Fibroblast of lung (primary cell): ENCODE measurements at regions not wholly inside any gene's neighbourhood (a gene's known extent, or its start where the extent isn't known, plus 50 kb on each side); places are given as distances from the start of the nearest gene placed in this dataset.

ENCODE experiments used
- DNase-seq, 2 donors: peaks; one replicate each; pipeline versions ENCODE4 v3.0.0 to v3.0.0-alpha.2; 2010; ENCODE audit warnings: low read depth in 2 of 2
- H2AFZ ChIP-seq: 2 replicates; pipeline ENCODE4 v1.5.1; 2012; ENCODE audit warnings: low read length, control low read depth, inconsistent platforms
- H3K27ac ChIP-seq: 2 replicates; pipeline ENCODE4 v1.5.1; 2011; ENCODE audit warnings: low read length, control low read depth; ENCODE audit not compliant: insufficient read depth
- H3K27me3 ChIP-seq: 2 replicates; pipeline ENCODE4 v1.5.1; 2011; ENCODE audit warnings: mild to moderate bottlenecking, low read length; ENCODE audit not compliant: control insufficient read depth, insufficient read depth
- H3K36me3 ChIP-seq: 2 replicates; pipeline ENCODE4 v1.5.1; 2011; ENCODE audit warnings: low read length; ENCODE audit not compliant: control insufficient read depth, insufficient read depth
- H3K4me1 ChIP-seq: 2 replicates; pipeline ENCODE4 v1.5.1; 2011; ENCODE audit warnings: low read length; ENCODE audit not compliant: control insufficient read depth, insufficient read depth; ENCODE audit errors: extremely low read depth
- H3K4me2 ChIP-seq: 2 replicates; pipeline ENCODE4 v1.5.1; 2011; ENCODE audit warnings: low read length, control low read depth; ENCODE audit not compliant: insufficient read depth; ENCODE audit errors: extremely low read depth
- H3K4me3 ChIP-seq, 4 experiments: fragments of 200-600 bp in 1 of 4; sonication (generic) in 1 of 4; replicated peaks in 1 of 4; 2 replicates each; pipeline ENCODE4 v1.5.1; 2011 to 2016; ENCODE audit warnings: low read length in 4 of 4, low read depth in 3 of 4, mild to moderate bottlenecking in 3 of 4, control low read depth in 2 of 4, inconsistent platforms in 1 of 4, mixed read lengths in 1 of 4; ENCODE audit not compliant: insufficient read depth in 1 of 4; ENCODE audit errors: control extremely low read depth in 1 of 4
- H3K79me2 ChIP-seq: 2 replicates; pipeline ENCODE4 v1.5.1; 2012; ENCODE audit warnings: mild to moderate bottlenecking, low read length, inconsistent platforms; ENCODE audit not compliant: control insufficient read depth, insufficient read depth
- H3K9ac ChIP-seq: 2 replicates; pipeline ENCODE4 v1.5.1; 2011; ENCODE audit warnings: mild to moderate bottlenecking, low read length, control low read depth; ENCODE audit not compliant: insufficient read depth
- H3K9me3 ChIP-seq: 2 replicates; pipeline ENCODE4 v1.5.1; 2012; ENCODE audit warnings: low read depth, low read length; ENCODE audit not compliant: control insufficient read depth, insufficient read depth
- H4K20me1 ChIP-seq: 2 replicates; pipeline ENCODE4 v1.5.1; 2011; ENCODE audit warnings: low read length; ENCODE audit not compliant: control insufficient read depth, insufficient read depth; ENCODE audit errors: extremely low read depth
- EZH2 ChIP-seq: IDR thresholded peaks from 2 replicates; pipeline ENCODE4 v1.5.1; 2012; ENCODE audit warnings: low read length, control low read depth, mild to moderate bottlenecking; ENCODE audit errors: missing control alignments
- TF ChIP-seq, protein P1 (sequence below), 2 donors: IDR thresholded peaks in 1 of 2; conservative IDR thresholded peaks in 1 of 2; 1 replicate in 1 of 2; 2 replicates in 1 of 2; pipeline ENCODE4 v1.5.1; 2011 to 2012; ENCODE audit warnings: low read length in 2 of 2, control low read depth in 1 of 2, inconsistent platforms in 1 of 2, low read depth in 1 of 2, mild to moderate bottlenecking in 1 of 2

DNA sequence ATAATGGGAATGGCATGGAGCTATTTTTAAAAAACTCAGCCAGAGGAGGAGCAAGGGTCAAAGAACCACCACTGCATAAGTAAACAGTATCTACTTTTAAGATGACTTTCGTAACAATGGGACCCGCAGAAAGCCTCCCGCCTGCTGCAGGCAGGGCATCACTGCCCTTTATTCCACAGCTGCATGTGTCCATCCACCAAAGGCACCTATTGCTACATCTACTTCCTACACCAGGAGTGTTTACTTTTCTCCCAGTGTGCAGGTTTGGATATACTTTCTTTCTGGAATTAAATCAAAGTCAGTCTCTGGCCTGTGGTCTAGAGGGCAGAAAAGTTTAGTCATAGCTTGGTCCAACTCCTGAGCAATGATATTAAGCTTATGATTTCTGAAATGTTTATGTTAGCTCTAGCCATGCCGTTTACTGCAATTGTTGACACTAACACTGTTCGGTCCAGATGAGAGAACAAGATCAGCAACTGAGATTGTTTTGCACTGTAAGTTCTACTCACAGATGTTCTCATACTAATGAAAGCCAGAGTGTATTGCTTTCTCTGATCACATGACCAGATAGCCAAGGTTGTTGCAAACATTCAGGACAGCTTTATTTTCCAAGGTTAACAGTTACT is 391.5 kb downstream of the FGF10 start:
- Histone ChIP-seq H3K4me3 (no peak overlapping the region), H3K9me3 (no peaks in the 10 kb centered on the region), H3K36me3 (no peaks in the 10 kb centered on the region), H4K20me1 (no peaks in the 10 kb centered on the region), H3K4me1 (peaks cover 4% of the 10 kb centered on the region), H3K27ac (no peak overlapping the region), H2AFZ (no peak overlapping the region), H3K79me2 (no peaks in the 10 kb centered on the region), H3K9ac (no peak overlapping the region), H3K4me2 (peak overlapping the region; percentile 49), H3K27me3 (no peaks in the 10 kb centered on the region)
- DNase-seq, result peak in 1 of 2 donors; percentile 99
- TF ChIP-seq, protein P1, sequence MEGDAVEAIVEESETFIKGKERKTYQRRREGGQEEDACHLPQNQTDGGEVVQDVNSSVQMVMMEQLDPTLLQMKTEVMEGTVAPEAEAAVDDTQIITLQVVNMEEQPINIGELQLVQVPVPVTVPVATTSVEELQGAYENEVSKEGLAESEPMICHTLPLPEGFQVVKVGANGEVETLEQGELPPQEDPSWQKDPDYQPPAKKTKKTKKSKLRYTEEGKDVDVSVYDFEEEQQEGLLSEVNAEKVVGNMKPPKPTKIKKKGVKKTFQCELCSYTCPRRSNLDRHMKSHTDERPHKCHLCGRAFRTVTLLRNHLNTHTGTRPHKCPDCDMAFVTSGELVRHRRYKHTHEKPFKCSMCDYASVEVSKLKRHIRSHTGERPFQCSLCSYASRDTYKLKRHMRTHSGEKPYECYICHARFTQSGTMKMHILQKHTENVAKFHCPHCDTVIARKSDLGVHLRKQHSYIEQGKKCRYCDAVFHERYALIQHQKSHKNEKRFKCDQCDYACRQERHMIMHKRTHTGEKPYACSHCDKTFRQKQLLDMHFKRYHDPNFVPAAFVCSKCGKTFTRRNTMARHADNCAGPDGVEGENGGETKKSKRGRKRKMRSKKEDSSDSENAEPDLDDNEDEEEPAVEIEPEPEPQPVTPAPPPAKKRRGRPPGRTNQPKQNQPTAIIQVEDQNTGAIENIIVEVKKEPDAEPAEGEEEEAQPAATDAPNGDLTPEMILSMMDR (conservative IDR thresholded peaks at IDR 0.05 in 1 of 2, IDR thresholded peaks at IDR 0.05 in 1 of 2; ENCODE audit: low read depth in 1 of 2, low read length in 2 of 2), result no peak
- TF ChIP-seq EZH2, result no peak

DNA sequence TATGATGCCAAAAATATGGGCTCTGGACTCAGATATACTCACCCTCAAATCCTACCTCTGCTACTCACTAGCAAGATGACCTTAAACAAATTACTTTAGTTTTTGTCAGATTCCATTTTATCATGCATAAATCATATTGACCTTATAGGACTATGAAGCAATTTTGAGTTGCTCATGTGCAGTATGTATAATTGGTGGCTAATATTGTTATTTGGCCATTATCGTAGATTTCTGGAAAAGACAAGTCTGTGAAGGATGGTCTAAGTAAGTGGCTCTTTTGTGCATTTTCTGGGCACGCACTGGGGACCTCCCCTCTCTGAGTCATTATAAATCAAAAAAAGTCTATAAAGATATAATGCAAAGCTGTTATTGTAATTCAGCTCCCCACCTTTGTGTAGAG is 393.0 kb downstream of the FGF10 start:
- no peak overlapping the region for H3K4me3 ChIP-seq
- H3K36me3 ChIP-seq, result no peaks in the 10 kb centered on the region
- no peak overlapping the region for H2AFZ ChIP-seq
- no peak overlapping the region for H3K9ac ChIP-seq
- no peak overlapping the region for H3K27ac ChIP-seq
- H4K20me1 ChIP-seq, result no peaks in the 10 kb centered on the region
- no peaks in the 10 kb centered on the region for H3K79me2 ChIP-seq
- peaks cover 4% of the 10 kb centered on the region for H3K4me1 ChIP-seq
- DNase-seq, result no peak
- no peaks in the 10 kb centered on the region for H3K9me3 ChIP-seq
- TF ChIP-seq, protein P1 (conservative IDR thresholded peaks at IDR 0.05 in 1 of 2, IDR thresholded peaks at IDR 0.05 in 1 of 2; ENCODE audit: low read depth in 1 of 2, low read length in 2 of 2), result no peak
- TF ChIP-seq EZH2, result no peak
- no peaks in the 10 kb centered on the region for H3K27me3 ChIP-seq
- no peak overlapping the region for H3K4me2 ChIP-seq

DNA sequence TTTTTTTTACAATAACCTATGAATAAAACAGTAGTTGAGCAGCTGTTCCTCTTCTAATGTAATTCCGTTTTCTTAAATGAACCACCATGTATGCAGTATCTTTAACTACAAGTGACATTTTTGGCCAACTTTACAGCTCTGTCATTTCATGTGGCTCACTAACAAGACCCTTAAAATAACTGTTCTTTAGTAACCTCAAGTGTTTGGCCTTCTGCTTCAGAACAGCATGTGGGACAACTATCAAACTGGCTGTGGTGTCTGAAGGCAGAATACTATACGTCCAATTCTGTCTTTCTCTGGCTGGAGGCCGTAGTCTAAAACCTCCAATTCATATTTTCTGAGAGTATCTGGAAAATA is 391.4 kb downstream of the NNT start:
- Histone ChIP-seq H3K4me1 (peaks cover 4% of the 10 kb centered on the region), H3K79me2 (no peaks in the 10 kb centered on the region), H2AFZ (no peak overlapping the region), H3K4me3 (no peak overlapping the region), H3K27ac (no peak overlapping the region), H3K27me3 (no peaks in the 10 kb centered on the region), H3K9me3 (no peaks in the 10 kb centered on the region), H3K4me2 (no peak overlapping the region), H4K20me1 (no peaks in the 10 kb centered on the region), H3K36me3 (no peaks in the 10 kb centered on the region), H3K9ac (no peak overlapping the region)
- no peak for DNase-seq
- TF ChIP-seq, protein P1 (conservative IDR thresholded peaks at IDR 0.05 in 1 of 2, IDR thresholded peaks at IDR 0.05 in 1 of 2; ENCODE audit: low read depth in 1 of 2, low read length in 2 of 2), result no peak
- no peak for TF ChIP-seq EZH2
